LNCaP clone FGC (cell line): ENCODE measurements at regions not wholly inside any gene's neighbourhood (a gene's known extent, or its start where the extent isn't known, plus 50 kb on each side); places are given as distances from the start of the nearest gene placed in this dataset.

ENCODE experiments used
- DNase-seq: peaks from one replicate; pipeline ENCODE4 v3.0.0-alpha.2; 2011; ENCODE audit warnings: low read depth
- H3K4me3 ChIP-seq: 2 replicates; pipeline ENCODE4 v1.5.1; 2011; ENCODE audit warnings: mild to moderate bottlenecking, low read depth, low read length, control low read depth
- TF ChIP-seq, protein P1 (sequence below): IDR thresholded peaks from 2 replicates; pipeline ENCODE4 v1.5.1; 2012; ENCODE audit warnings: mild to moderate bottlenecking; ENCODE audit not compliant: control insufficient read depth, insufficient read depth; ENCODE audit errors: extremely low read depth

DNA sequence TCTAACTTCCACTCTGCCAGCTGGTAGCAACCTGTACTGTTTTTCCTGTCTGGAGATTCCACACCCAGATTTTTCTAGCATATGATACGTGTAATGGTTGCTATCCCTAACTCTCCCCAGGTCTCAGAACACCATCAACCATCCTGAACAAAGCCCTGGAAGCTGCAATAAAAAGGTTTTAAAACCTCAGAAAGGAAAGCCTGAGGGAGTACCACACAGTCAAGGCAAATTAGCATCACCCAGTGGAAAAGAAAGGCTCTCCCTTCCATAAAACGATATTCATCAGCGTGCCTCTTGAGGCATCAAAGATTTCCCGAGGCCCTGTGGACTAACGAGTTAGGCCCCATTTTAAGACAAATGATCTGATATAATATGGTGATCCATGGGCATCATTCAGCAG, 421.0 kb downstream of the ADGRL2 start:
- DNase-seq = no peak
- TF ChIP-seq, protein P1, sequence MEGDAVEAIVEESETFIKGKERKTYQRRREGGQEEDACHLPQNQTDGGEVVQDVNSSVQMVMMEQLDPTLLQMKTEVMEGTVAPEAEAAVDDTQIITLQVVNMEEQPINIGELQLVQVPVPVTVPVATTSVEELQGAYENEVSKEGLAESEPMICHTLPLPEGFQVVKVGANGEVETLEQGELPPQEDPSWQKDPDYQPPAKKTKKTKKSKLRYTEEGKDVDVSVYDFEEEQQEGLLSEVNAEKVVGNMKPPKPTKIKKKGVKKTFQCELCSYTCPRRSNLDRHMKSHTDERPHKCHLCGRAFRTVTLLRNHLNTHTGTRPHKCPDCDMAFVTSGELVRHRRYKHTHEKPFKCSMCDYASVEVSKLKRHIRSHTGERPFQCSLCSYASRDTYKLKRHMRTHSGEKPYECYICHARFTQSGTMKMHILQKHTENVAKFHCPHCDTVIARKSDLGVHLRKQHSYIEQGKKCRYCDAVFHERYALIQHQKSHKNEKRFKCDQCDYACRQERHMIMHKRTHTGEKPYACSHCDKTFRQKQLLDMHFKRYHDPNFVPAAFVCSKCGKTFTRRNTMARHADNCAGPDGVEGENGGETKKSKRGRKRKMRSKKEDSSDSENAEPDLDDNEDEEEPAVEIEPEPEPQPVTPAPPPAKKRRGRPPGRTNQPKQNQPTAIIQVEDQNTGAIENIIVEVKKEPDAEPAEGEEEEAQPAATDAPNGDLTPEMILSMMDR = no peak
- no peak overlapping the region for H3K4me3 ChIP-seq

DNA sequence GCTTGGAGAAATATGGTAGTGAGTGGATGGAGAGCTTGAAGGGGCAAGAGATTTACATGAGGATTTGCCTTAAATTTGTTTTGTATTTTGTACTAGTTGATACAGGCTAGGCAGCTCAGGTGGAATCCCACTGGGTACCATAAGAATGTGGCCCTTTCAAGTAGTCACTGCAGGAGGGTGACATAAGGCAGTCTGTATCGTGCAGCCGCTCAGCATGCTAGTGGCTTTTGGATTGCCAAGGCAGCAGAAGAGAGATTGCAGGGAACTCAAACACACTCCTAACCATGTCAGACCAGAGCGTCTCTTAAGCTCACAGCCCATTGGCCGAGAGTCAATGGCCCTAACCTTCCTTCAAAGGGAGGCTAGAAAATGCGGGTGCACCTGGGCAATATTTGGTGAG, 420.0 kb downstream of the ADGRL2 start:
- DNase-seq = no peak
- TF ChIP-seq, protein P1 = no peak
- H3K4me3 ChIP-seq = no peak overlapping the region

DNA sequence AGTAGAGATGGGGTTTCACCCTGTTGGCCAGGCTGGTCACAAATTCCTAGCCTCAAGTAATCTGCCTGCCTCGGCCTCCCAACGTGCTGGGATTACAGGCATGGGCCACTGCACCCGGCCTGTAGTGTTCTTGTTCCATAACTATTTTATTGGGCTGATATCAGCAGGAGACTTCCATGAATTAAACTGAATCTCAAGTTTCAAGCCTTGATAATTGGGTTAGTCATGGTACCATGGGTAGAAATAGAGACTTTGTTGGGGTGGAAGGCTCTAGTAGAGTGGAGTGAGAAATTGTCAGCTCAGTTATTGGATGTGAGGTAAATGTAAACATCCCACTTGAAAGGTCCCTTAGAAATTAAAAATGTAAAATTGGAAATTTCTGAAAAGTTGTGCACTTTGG, 419.1 kb downstream of the ADGRL2 start:
- H3K4me3 ChIP-seq = no peak overlapping the region
- DNase-seq = no peak
- TF ChIP-seq, protein P1 = no peak

DNA sequence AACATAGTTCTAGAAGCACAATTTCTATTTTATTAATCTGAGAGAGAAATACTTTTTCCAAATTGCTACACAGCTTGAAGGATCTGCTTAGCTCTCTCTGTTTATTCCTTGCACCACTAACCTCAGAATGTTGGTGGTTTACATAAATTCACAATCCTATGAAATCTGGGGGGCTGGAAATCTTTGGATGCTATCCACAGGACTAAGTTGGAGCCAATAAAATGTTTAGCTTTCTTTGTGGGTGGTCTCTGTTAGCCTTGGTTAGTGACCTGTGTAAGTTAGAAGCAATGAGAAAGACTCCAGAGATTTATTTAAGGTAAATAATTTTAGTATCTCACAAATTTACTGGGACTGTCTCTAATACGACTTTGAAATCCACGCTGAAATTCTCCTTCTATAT, 418.1 kb downstream of the ADGRL2 start:
- TF ChIP-seq, protein P1 = no peak
- no peak for DNase-seq
- H3K4me3 ChIP-seq = no peak overlapping the region

DNA sequence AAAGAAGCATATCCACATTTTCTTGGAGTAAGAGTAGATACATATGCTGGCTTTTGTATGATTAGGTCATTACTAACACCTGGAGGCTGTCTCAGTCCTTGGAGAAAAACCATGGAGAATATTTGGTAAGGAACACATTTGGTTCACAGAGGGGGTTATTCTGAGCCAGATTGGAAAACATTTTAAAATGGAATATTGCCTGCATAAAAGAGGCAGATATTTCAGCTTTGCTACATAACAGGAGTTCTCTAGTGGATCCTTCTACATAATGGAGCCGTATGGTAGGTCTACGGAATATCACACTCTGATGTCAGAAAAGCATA, 415.1 kb downstream of the ADGRL2 start:
- DNase-seq = no peak

DNA sequence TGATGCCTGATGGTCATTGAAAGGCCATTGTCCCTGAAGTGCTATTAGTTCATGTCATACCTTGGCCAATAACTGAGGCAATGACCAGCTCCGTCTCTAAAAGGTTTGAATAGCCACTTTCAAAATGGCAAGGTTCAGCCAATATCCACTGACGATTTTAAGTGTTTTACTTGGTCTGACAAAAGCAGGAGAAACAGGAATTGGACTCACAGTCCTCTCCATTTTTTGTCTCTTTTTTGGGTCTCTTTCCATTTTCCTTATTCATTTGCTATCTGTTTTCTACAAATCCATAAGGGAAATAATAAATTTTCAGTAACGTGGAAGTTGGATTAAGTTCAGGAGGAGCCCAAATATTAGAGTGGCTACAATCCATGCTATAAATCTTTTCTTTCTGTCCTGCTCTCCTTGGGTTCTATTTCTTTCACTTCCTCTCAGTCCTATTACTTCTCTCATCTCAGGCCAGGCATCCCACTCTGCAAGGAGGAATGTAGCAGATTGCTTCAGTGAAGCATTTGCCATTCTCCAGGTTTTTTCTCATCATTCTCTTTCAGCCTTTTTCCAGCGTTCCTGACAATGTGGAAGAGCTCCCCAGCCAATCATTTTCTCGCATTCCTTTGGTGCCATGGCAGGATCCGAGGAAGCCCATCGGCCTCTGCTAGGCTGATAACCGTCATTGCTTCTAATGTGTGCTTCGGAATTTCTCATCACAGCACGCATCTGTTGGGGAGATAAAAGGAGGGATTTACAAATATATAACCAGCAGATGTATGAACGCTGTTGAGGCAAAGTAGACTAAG, 414.5 kb downstream of the ADGRL2 start:
- no peak overlapping the region for H3K4me3 ChIP-seq
- TF ChIP-seq, protein P1 = no peak
- DNase-seq = no peak

More for the DNA sequence above, 415.1 kb downstream of the ADGRL2 start:
- H3K4me3 ChIP-seq = no peak overlapping the region
- TF ChIP-seq, protein P1 = no peak

DNA sequence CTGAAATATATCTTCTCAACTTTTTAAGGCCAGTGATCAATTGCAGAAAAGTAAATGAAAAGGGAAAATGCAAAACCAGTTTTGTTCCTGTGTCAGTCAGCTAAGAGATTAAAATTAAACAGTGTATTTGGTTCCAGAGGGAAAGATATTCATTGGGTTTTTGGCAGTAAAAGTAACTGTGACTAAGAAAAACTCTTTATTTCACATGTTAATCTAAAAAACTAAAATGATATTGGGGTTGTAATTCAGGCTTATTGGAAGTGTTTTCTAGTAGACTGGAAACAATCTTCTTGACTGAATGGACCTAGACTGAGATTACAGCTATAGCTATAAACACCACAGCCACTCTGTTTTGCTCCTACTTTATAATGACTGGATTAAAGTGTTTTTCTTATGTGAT, 413.9 kb downstream of the ADGRL2 start:
- DNase-seq = no peak
- TF ChIP-seq, protein P1 = no peak

More for the DNA sequence above, 413.9 kb downstream of the ADGRL2 start:
- H3K4me3 ChIP-seq = no peak overlapping the region
